IPS-20b (cell line): ENCODE measurements at regions not wholly inside any gene's neighbourhood (a gene's known extent, or its start where the extent isn't known, plus 50 kb on each side); places are given as distances from the start of the nearest gene placed in this dataset.
"Not testable (repeated sequence)": the region's sequence is repeated elsewhere in the genome, so short reads cannot be mapped to it uniquely, and the experiment has no call there.

Experiments used
- H3K27ac ChIP-seq: one replicate; pipeline ENCODE4 v1.5.1; 2013; ENCODE audit warnings: low read length
- H3K27me3 ChIP-seq: 2 replicates; pipeline ENCODE4 v1.6.1; 2013; ENCODE audit warnings: mild to moderate bottlenecking, low read length, inconsistent platforms; ENCODE audit not compliant: insufficient read depth
- H3K36me3 ChIP-seq: 2 replicates; pipeline ENCODE4 v1.6.1; 2013; ENCODE audit warnings: low read depth, mild to moderate bottlenecking, inconsistent platforms, low read length, moderate library complexity; ENCODE audit not compliant: insufficient read depth
- H3K4me1 ChIP-seq: 2 replicates; pipeline ENCODE4 v1.6.1; 2013; ENCODE audit warnings: mild to moderate bottlenecking, control low read depth, inconsistent platforms, low read length, moderate library complexity; ENCODE audit not compliant: insufficient read depth
- H3K4me3 ChIP-seq: 2 replicates; pipeline ENCODE4 v1.5.1; 2013; ENCODE audit warnings: mild to moderate bottlenecking, low read length, inconsistent platforms
- H3K9ac ChIP-seq: 2 replicates; pipeline ENCODE4 v1.6.1; 2013; ENCODE audit warnings: low read depth, mild to moderate bottlenecking, inconsistent platforms, low read length, moderate library complexity
- H3K9me3 ChIP-seq: 2 replicates; pipeline ENCODE4 v1.6.1; 2013; ENCODE audit warnings: mild to moderate bottlenecking, low read depth, low read length, inconsistent platforms; ENCODE audit not compliant: insufficient read depth

DNA sequence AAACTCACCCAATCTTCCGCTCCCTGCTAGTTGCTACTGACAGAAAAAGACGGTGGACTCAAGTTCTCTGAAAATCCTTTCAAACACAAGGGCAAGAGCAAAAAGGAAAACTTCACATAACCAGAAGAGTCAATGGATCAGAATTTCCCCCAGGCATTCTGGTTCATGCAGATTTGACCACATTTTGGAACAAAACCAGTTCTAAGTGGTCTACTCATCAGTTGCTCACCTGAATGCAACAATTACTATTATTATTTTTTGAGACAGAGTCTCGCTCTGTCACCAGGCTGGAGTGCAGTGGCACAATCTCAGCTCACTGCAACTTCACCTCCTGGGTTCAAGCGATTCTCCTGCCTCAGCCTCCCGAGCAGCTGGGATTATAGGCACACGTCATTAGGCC is 80.9 kb upstream of the XYLT1 start:
- H3K36me3 ChIP-seq, H3K4me3 ChIP-seq, H3K27ac ChIP-seq, H3K27me3 ChIP-seq, H3K4me1 ChIP-seq, H3K9me3 ChIP-seq, H3K9ac ChIP-seq: not testable (repeated sequence)

- Histone ChIP-seq H3K27me3 (no peaks in the 10 kb centered on the region), H3K9ac (no peak overlapping the region), H3K36me3 (no peaks in the 10 kb centered on the region), H3K4me3 (no peak overlapping the region), H3K27ac (no peak overlapping the region), H3K4me1 (no peaks in the 10 kb centered on the region), H3K9me3 (no peaks in the 10 kb centered on the region)
Observed at GRCh38 chr16:17548825-17549224, 78.1 kb upstream of the XYLT1 start.

GRCh38 chr16:17544785-17545184 is 74.0 kb upstream of the XYLT1 start:
- H3K4me3 ChIP-seq, result no peak overlapping the region
- no peak overlapping the region for H3K27ac ChIP-seq
- H3K27me3 ChIP-seq, result no peaks in the 10 kb centered on the region
- H3K36me3 ChIP-seq, result no peaks in the 10 kb centered on the region
- no peaks in the 10 kb centered on the region for H3K4me1 ChIP-seq
- no peak overlapping the region for H3K9ac ChIP-seq
- H3K9me3 ChIP-seq, result no peaks in the 10 kb centered on the region

GRCh38 chr16:17544304-17544703 is 73.5 kb upstream of the XYLT1 start:
- Histone ChIP-seq H3K9me3 (no peaks in the 10 kb centered on the region), H3K9ac (no peak overlapping the region), H3K27me3 (no peaks in the 10 kb centered on the region), H3K4me1 (no peaks in the 10 kb centered on the region), H3K36me3 (no peaks in the 10 kb centered on the region), H3K4me3 (no peak overlapping the region), H3K27ac (no peak overlapping the region)

DNA sequence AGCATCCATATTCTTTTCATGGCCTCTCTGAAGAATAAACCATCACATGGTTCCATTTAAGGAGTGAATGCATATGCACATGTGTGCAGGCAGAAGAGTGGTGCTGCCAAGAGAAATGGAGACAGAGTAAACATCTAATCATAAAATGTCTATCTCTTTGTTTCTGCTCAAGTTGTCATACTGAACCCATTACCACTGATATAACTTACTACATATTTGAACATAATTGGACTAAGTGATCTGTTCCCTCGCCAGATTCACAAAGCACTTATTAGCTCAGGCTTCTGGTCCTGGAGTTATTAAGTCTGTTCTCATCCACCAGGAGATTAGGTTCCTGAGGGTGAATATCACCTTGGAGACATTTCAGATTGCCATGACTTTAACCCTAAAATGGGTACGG is 72.3 kb upstream of the XYLT1 start:
- Histone ChIP-seq H3K9ac (no peak overlapping the region), H3K27me3 (no peaks in the 10 kb centered on the region), H3K9me3 (no peaks in the 10 kb centered on the region)

GRCh38 chr16:17541324-17541723 is 70.6 kb upstream of the XYLT1 start:
- Histone ChIP-seq H3K9ac (no peak overlapping the region), H3K27me3 (no peaks in the 10 kb centered on the region), H3K4me1 (no peaks in the 10 kb centered on the region), H3K27ac (no peak overlapping the region), H3K9me3 (no peaks in the 10 kb centered on the region), H3K36me3 (no peaks in the 10 kb centered on the region), H3K4me3 (no peak overlapping the region)

More for the DNA sequence above, 72.3 kb upstream of the XYLT1 start:
- H3K4me1 ChIP-seq, result no peaks in the 10 kb centered on the region
- no peak overlapping the region for H3K4me3 ChIP-seq
- H3K27ac ChIP-seq, result no peak overlapping the region
- no peaks in the 10 kb centered on the region for H3K36me3 ChIP-seq

DNA sequence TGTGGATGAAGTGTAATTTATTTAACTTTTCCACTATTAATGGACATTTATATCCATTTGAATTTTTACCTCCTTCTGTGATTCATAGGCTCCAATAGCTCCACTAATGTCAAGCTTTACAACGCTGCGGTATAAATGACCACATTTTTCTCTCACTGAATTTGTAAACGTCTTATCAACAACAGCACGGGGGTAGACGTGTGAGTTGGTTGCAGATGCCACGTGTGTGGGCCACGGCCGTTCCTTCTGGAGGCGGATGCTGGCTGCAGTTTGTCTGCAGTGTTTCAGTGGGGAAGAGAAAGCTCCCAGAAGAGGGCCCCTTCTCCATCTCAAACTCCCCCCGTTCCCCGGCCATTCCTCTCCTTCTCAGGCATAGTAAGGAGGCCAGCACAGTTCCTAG is 68.2 kb upstream of the XYLT1 start:
- Histone ChIP-seq H3K27ac (no peak overlapping the region), H3K4me1 (no peaks in the 10 kb centered on the region), H3K27me3 (no peaks in the 10 kb centered on the region), H3K36me3 (no peaks in the 10 kb centered on the region), H3K9me3 (no peaks in the 10 kb centered on the region), H3K4me3 (no peak overlapping the region), H3K9ac (no peak overlapping the region)

GRCh38 chr16:17532338-17532995 is 61.7 kb upstream of the XYLT1 start:
- Histone ChIP-seq H3K27ac (no peak overlapping the region), H3K4me3 (no peak overlapping the region), H3K4me1 (no peaks in the 10 kb centered on the region), H3K9ac (no peak overlapping the region), H3K9me3 (peaks cover 8% of the 10 kb centered on the region; the same call in 1 of the 2 replicates), H3K27me3 (no peaks in the 10 kb centered on the region), H3K36me3 (no peaks in the 10 kb centered on the region)

DNA sequence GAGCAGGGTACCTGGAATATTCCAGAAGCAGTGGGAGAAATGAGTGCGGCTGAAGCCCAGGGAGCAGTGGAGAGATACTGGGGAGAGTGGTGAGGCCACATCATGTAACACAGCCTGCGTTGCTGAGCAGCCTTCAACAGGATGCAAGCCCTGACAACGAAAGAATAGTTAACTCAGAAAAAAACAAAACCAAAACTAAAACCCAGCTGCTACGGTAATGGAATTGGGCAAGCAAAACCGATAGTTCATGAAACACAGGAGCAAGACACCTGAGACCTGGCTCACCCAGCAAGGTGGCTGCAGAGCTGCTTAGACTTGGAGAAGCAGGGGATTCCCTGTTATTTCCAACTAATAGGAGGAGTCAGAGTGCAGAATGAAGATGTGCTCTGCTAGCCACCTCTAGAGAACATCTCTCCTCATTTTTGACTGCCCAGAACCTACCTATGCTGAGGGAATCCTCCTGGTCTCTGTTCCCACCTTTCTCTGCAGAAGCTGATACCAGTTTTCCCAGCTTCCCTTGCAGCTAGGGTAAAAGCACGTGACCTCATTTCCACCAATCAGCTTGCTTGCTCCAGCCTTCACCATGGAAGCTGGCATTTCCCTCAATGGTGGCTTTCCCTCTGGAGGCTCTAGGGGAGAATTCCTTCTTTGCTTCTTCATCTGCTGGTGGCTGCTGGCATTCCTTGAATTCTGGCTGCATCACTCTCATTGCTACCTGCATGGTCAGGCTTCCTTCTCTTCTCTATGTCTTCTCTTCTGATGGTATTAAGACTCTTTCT is 59.4 kb upstream of the XYLT1 start:
- no peak overlapping the region for H3K9ac ChIP-seq
- no peaks in the 10 kb centered on the region for H3K36me3 ChIP-seq
- H3K4me3 ChIP-seq, result no peak overlapping the region
- no peak overlapping the region for H3K27ac ChIP-seq
- no peaks in the 10 kb centered on the region for H3K27me3 ChIP-seq
- H3K9me3 ChIP-seq, result peaks cover 8% of the 10 kb centered on the region; the same call in 1 of the 2 replicates
- H3K4me1 ChIP-seq, result no peaks in the 10 kb centered on the region

DNA sequence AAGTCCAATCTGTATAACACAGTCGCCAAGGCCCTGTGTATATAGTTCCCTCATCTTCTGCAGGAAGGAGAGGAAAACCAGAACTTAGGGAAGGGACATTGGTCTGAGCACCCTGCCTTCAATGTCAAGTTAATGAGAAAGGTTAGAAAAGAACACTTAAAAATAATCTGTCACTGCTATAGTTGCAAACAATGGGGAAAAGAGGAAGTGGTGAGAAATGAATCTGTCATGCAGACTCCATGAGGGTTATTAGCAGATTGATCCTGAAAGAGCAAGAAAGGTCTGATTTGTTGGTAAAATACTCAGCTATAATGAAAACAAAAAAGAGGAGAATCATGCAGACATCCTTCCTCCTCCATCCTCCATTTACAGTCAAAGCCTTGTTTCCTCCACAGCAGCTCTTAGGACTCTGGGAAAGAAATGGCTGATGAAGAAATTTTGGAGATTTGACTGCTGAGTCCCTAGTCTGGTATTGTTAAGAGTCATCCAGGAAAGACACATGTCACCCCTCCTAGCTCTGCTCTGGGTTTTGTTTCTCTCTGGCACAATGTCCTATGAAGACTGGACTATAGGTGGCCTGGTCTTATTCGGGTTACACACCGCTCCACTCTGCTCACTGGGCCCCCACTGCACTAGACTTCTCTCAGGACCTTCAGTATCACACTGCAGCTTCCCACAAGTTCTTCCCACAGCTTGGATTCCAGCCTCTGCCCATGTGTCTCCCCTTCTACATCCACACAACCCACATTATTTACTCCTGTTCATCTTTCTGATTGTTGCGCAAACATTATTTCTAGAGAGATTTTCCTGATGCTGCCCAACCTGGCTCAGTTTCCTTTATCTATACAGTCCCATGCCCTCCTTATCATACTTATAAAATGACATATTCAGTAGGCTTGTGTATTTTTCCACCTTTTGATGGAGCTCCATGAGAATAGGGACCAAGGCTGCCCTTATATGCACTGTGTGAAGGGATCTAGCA is 56.5 kb upstream of the XYLT1 start:
- peaks cover 8% of the 10 kb centered on the region; the same call in 1 of the 2 replicates for H3K9me3 ChIP-seq
- no peaks in the 10 kb centered on the region for H3K36me3 ChIP-seq
- H3K27me3 ChIP-seq, result no peaks in the 10 kb centered on the region
- H3K4me1 ChIP-seq, result no peaks in the 10 kb centered on the region
- no peak overlapping the region for H3K9ac ChIP-seq
- no peak overlapping the region for H3K4me3 ChIP-seq
- H3K27ac ChIP-seq, result no peak overlapping the region

- Histone ChIP-seq H3K9ac (no peak overlapping the region), H3K27me3 (no peaks in the 10 kb centered on the region)
Observed at GRCh38 chr16:17524656-17525055, 53.9 kb upstream of the XYLT1 start.

More at GRCh38 chr16:17524656-17525055, 53.9 kb upstream of the XYLT1 start:
- Histone ChIP-seq H3K4me1 (no peaks in the 10 kb centered on the region), H3K36me3 (no peaks in the 10 kb centered on the region), H3K9me3 (no peaks in the 10 kb centered on the region), H3K4me3 (no peak overlapping the region), H3K27ac (no peak overlapping the region)
